Sigmoid colon (tissue), 3 donors: ENCODE measurements at regions not wholly inside any gene's neighbourhood (a gene's known extent, or its start where the extent isn't known, plus 50 kb on each side); places are given as distances from the start of the nearest gene placed in this dataset.

Experiments
- CTCF ChIP-seq, 4 experiments: fragments of 450-650 bp in 3 of 4; fragments of 200-600 bp in 1 of 4; IDR thresholded peaks; one replicate each; pipeline ENCODE4 v1.5.1; 2016 to 2019; ENCODE audit warnings: antibody characterized with exemption in 4 of 4, mild to moderate bottlenecking in 3 of 4, moderate library complexity in 2 of 4
- POLR2A ChIP-seq, 2 donors: fragments of 450-650 bp; IDR thresholded peaks; one replicate each; pipeline ENCODE4 v1.6.1; 2016; ENCODE audit warnings: antibody characterized with exemption in 2 of 2, mild to moderate bottlenecking in 2 of 2, moderate library complexity in 2 of 2

GRCh38 chr4:81592701-81593100 is 121.0 kb upstream of the RASGEF1B start:
- no peak for TF ChIP-seq CTCF (IDR thresholded peaks at IDR 0.05)
- no peak for TF ChIP-seq POLR2A (IDR thresholded peaks at IDR 0.05)
